Neuronal stem cell (in vitro differentiated cells): ENCODE measurements at regions not wholly inside any gene's neighbourhood (a gene's known extent, or its start where the extent isn't known, plus 50 kb on each side); places are given as distances from the start of the nearest gene placed in this dataset.

Source experiments
- DNase-seq: peaks from one replicate; pipeline ENCODE4 v3.0.0-alpha.2; 2013; ENCODE audit warnings: low spot score
- H2AFZ ChIP-seq: one replicate; pipeline ENCODE4 v1.6.1; 2013; ENCODE audit warnings: mild to moderate bottlenecking, low read length, inconsistent platforms
- H2AK5ac ChIP-seq: 2 replicates; pipeline ENCODE4 v1.6.1; 2013; ENCODE audit warnings: low read depth, mild to moderate bottlenecking, inconsistent platforms, low read length, moderate library complexity, mixed read lengths
- H2BK120ac ChIP-seq: 2 replicates; pipeline ENCODE4 v1.6.1; 2013; ENCODE audit warnings: low read depth, mild to moderate bottlenecking, inconsistent platforms, low read length, moderate library complexity, mixed read lengths
- H2BK12ac ChIP-seq: one replicate; pipeline ENCODE4 v1.6.1; 2013; ENCODE audit warnings: low read length, inconsistent platforms
- H2BK15ac ChIP-seq: 2 replicates; pipeline ENCODE4 v1.6.1; 2013; ENCODE audit warnings: mild to moderate bottlenecking, low read length, inconsistent platforms, mixed read lengths
- H2BK5ac ChIP-seq: one replicate; pipeline ENCODE4 v1.6.1; 2013; ENCODE audit warnings: inconsistent platforms, mild to moderate bottlenecking, low read length, moderate library complexity
- H3K14ac ChIP-seq: one replicate; pipeline ENCODE4 v1.6.1; 2013; ENCODE audit warnings: low read length, inconsistent platforms
- H3K18ac ChIP-seq: 2 replicates; pipeline ENCODE4 v1.6.1; 2013; ENCODE audit warnings: low read length, inconsistent platforms
- H3K23ac ChIP-seq: 2 replicates; pipeline ENCODE4 v1.6.1; 2013; ENCODE audit warnings: low read depth, mild to moderate bottlenecking, mixed read lengths, low read length, inconsistent platforms; ENCODE audit not compliant: poor library complexity
- H3K27ac ChIP-seq: replicated peaks from 3 replicates; pipeline ENCODE4 v1.5.1; 2013; ENCODE audit warnings: low read length, inconsistent platforms
- H3K27me3 ChIP-seq, 3 experiments: 2 replicates each; pipeline ENCODE4 v1.6.1; 2013; ENCODE audit warnings: low read length in 3 of 3, mild to moderate bottlenecking in 2 of 3, inconsistent platforms in 1 of 3, low read depth in 1 of 3, mixed read lengths in 1 of 3, moderate library complexity in 1 of 3; ENCODE audit not compliant: control insufficient read depth in 3 of 3, insufficient read depth in 3 of 3
- H3K36me3 ChIP-seq, 2 donors: replicated peaks in 1 of 2; 2 replicates each; pipeline ENCODE4 v1.6.1; 2013; ENCODE audit warnings: low read length in 2 of 2; ENCODE audit not compliant: control insufficient read depth in 2 of 2, insufficient read depth in 2 of 2
- H3K4ac ChIP-seq: 2 replicates; pipeline ENCODE4 v1.6.1; 2013; ENCODE audit warnings: inconsistent platforms, mild to moderate bottlenecking, low read length, moderate library complexity
- H3K4me1 ChIP-seq, 2 donors: 1 replicate in 1 of 2; 2 replicates in 1 of 2; pipeline ENCODE4 v1.6.1; 2013; ENCODE audit warnings: low read length in 2 of 2, low read depth in 1 of 2; ENCODE audit not compliant: control insufficient read depth in 2 of 2, insufficient read depth in 1 of 2
- H3K4me2 ChIP-seq: one replicate; pipeline ENCODE4 v1.6.1; 2013; ENCODE audit warnings: mild to moderate bottlenecking, low read length, inconsistent platforms; ENCODE audit not compliant: insufficient read depth, poor library complexity, severe bottlenecking
- H3K4me3 ChIP-seq, 2 donors: 2 replicates each; pipeline ENCODE4 v1.5.1; 2013; ENCODE audit warnings: low read length in 2 of 2, mild to moderate bottlenecking in 2 of 2, inconsistent platforms in 1 of 2, moderate library complexity in 1 of 2
- H3K79me1 ChIP-seq: one replicate; pipeline ENCODE4 v1.6.1; 2013; ENCODE audit warnings: low read depth, mild to moderate bottlenecking, inconsistent platforms, low read length, moderate library complexity
- H3K9ac ChIP-seq: one replicate; pipeline ENCODE4 v1.6.1; 2013; ENCODE audit warnings: mild to moderate bottlenecking, low read depth, low read length, inconsistent platforms; ENCODE audit not compliant: poor library complexity
- H3K9me3 ChIP-seq, 2 donors: replicated peaks in 1 of 2; 2 replicates each; pipeline versions ENCODE3 to v1.6.1; 2013; ENCODE audit warnings: low read length in 2 of 2, mild to moderate bottlenecking in 2 of 2, inconsistent platforms in 1 of 2, low read depth in 1 of 2, mixed read lengths in 1 of 2, moderate library complexity in 1 of 2; ENCODE audit not compliant: control insufficient read depth in 2 of 2, insufficient read depth in 1 of 2
- H4K8ac ChIP-seq: one replicate; pipeline ENCODE4 v1.6.1; 2013; ENCODE audit warnings: low read depth, mild to moderate bottlenecking, inconsistent platforms, low read length, moderate library complexity
- H4K91ac ChIP-seq: one replicate; pipeline ENCODE4 v1.6.1; 2013; ENCODE audit warnings: low read length, low read depth, mild to moderate bottlenecking, inconsistent platforms; ENCODE audit not compliant: poor library complexity
- WGBS, 2 donors: extraction: QIAGEN DNeasy Blood & Tissue Kit; methylation state at CpG; one replicate each; pipeline ENCODE4 v1.1.7; 2013; ENCODE audit warnings: missing lambda C conversion rate in 2 of 2, mixed read lengths in 1 of 2; ENCODE audit not compliant: insufficient read length in 2 of 2, insufficient replicate concordance in 1 of 2; ENCODE audit errors: extremely low coverage in 2 of 2; 5-methylcytosine and 5-hydroxymethylcytosine counted together

DNA sequence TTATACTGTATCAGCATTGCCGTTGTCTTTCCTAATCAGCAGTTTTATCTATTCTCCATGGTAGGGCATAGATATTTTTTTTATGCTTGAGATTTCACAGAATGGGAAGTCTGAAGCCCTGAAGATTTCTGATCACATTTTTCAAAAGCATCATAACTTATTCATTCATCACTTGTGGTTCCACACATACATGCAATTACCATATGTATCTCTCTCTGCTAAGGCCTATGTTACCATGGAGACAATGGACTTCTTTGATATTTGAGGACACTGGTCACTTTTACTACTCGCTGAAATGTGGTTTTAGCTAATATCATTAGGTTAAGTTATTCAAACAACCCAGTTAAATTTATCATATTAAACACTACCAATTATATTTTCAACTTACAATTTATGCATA, 1827.0 kb downstream of the MRPL39 start:
- no peak overlapping the region for H4K91ac ChIP-seq
- no peak overlapping the region for H2BK5ac ChIP-seq
- no peak overlapping the region for H3K27ac ChIP-seq
- H2AK5ac ChIP-seq = no peak overlapping the region
- no CpG with 5 or more reads among the region's 2 CpGs for WGBS, 2 donors
- H3K79me1 ChIP-seq = no peaks in the 10 kb centered on the region
- H3K4me2 ChIP-seq = no peak overlapping the region
- H2AFZ ChIP-seq = no peak overlapping the region
- no peak overlapping the region for H3K14ac ChIP-seq
- H2BK12ac ChIP-seq = no peak overlapping the region
- H2BK15ac ChIP-seq = no peak overlapping the region
- no peak overlapping the region for H3K23ac ChIP-seq
- no peaks in the 10 kb centered on the region for H3K36me3 ChIP-seq
- H3K4ac ChIP-seq = no peak overlapping the region
- no peak overlapping the region for H3K18ac ChIP-seq
- no peak for DNase-seq
- H3K4me1 ChIP-seq = no peaks in the 10 kb centered on the region
- H3K4me3 ChIP-seq = no peak overlapping the region
- H4K8ac ChIP-seq = no peak overlapping the region
- no peaks in the 10 kb centered on the region for H3K9me3 ChIP-seq
- H3K27me3 ChIP-seq = no peaks in the 10 kb centered on the region
- H3K9ac ChIP-seq = no peak overlapping the region
- no peak overlapping the region for H2BK120ac ChIP-seq

DNA sequence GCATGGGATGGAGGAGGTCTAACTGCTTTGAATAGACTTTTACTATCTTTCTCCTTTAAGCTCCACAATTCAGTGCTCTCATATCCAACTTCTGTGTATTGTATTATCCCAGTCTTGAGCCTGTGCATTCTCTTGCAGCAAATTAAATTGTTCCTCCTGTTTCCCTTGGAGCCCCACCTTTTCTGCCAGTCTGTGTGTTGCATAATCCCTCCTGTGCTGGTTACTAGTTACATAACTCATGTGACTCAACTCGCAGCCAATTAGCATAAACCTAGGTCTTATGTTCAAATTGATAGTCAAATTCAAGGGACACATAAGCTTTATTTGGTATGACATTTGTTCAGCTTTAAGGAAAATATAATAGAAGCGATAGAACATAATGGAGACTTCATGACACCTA, 1863.5 kb downstream of the MRPL39 start:
- Histone ChIP-seq H3K4ac (no peak overlapping the region), H3K4me1 (no peaks in the 10 kb centered on the region), H2BK120ac (no peak overlapping the region), H2BK5ac (no peak overlapping the region), H3K27ac (no peak overlapping the region), H4K8ac (no peak overlapping the region), H3K27me3 (no peaks in the 10 kb centered on the region), H2AK5ac (no peak overlapping the region), H2AFZ (no peak overlapping the region), H2BK15ac (no peak overlapping the region), H3K36me3 (no peaks in the 10 kb centered on the region), H4K91ac (no peak overlapping the region), H3K9me3 (peaks cover 0 to 3% of the 10 kb centered on the region in 2 donors), H3K4me3 (no peak overlapping the region), H3K4me2 (no peak overlapping the region), H3K79me1 (no peaks in the 10 kb centered on the region), H3K9ac (no peak overlapping the region), H3K14ac (no peak overlapping the region), H3K18ac (no peak overlapping the region), H3K23ac (no peak overlapping the region), H2BK12ac (no peak overlapping the region)
- no peak for DNase-seq
- no CpG with 5 or more reads among the region's 2 CpGs for WGBS, 2 donors

DNA sequence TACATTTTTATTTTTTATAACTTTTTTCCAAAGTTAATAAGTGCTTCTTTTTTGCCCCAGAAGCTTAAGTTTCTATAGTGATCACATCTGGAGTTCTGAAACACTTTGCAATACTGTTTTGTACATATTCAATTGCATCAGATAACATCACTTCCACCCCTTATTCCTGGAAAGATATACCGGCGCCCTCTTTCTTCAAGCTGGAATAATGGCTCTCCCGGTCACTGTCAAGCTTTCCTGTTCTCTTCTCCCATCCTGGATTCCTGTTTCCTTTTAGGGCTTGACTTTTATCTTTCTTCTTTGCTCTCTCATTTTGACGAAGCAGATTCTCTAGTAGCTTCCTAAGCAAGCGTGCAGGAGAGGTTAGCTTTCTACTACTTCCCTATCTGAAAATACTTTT, 1866.8 kb downstream of the MRPL39 start:
- no peak overlapping the region for H2BK5ac ChIP-seq
- no peak overlapping the region for H3K9ac ChIP-seq
- no peak overlapping the region for H2BK120ac ChIP-seq
- H3K79me1 ChIP-seq = no peaks in the 10 kb centered on the region
- whole genome bisulfite sequencing, 2 donors = no CpG with 5 or more reads among the region's 5 CpGs
- H3K4me2 ChIP-seq = no peak overlapping the region
- no peak for DNase-seq
- no peak overlapping the region for H3K4ac ChIP-seq
- H3K14ac ChIP-seq = no peak overlapping the region
- H2AFZ ChIP-seq = no peak overlapping the region
- no peaks in the 10 kb centered on the region for H3K4me1 ChIP-seq
- H3K23ac ChIP-seq = no peak overlapping the region
- H2BK12ac ChIP-seq = no peak overlapping the region
- H3K9me3 ChIP-seq = no peaks in the 10 kb centered on the region
- no peaks in the 10 kb centered on the region for H3K36me3 ChIP-seq
- H3K27me3 ChIP-seq = no peaks in the 10 kb centered on the region
- no peak overlapping the region for H4K8ac ChIP-seq
- no peak overlapping the region for H3K27ac ChIP-seq
- H2BK15ac ChIP-seq = no peak overlapping the region
- no peak overlapping the region for H3K4me3 ChIP-seq
- no peak overlapping the region for H2AK5ac ChIP-seq
- no peak overlapping the region for H4K91ac ChIP-seq
- H3K18ac ChIP-seq = no peak overlapping the region

DNA sequence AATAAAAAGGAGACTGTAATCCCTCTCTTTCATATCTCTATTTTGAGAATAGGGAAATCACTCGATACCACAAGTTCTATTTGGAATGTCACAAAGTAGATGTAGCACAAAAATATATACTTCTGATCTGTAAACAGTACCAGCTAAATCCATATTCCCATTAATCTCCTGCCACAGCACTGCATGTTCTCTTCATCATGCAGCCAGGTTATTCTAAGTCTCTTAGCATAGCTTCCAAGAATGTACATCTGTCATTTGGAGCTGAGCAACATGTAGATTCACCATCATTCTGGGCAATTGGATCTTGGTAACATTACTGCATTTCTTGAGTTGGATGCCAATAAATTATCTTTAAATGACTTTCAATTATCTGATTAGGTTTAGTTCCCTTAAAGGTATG, 1874.5 kb downstream of the MRPL39 start:
- Histone ChIP-seq H3K36me3 (no peaks in the 10 kb centered on the region), H2BK5ac (no peak overlapping the region), H4K91ac (no peak overlapping the region), H2BK120ac (no peak overlapping the region), H3K9ac (no peak overlapping the region), H3K23ac (no peak overlapping the region), H3K14ac (no peak overlapping the region), H3K27ac (no peak overlapping the region), H3K4me2 (no peak overlapping the region), H3K4me3 (no peak overlapping the region), H3K9me3 (no peaks in the 10 kb centered on the region), H2BK12ac (no peak overlapping the region), H3K4ac (no peak overlapping the region), H2BK15ac (no peak overlapping the region), H2AFZ (no peak overlapping the region), H3K18ac (no peak overlapping the region), H3K27me3 (no peaks in the 10 kb centered on the region), H3K4me1 (no peaks in the 10 kb centered on the region), H4K8ac (no peak overlapping the region), H2AK5ac (no peak overlapping the region), H3K79me1 (no peaks in the 10 kb centered on the region)
- DNase-seq = no peak
- no CpG with 5 or more reads among the region's 1 CpG for WGBS, 2 donors
